Uterus (tissue), 3 donors: ENCODE measurements at regions not wholly inside any gene's neighbourhood (a gene's known extent, or its start where the extent isn't known, plus 50 kb on each side); places are given as distances from the start of the nearest gene placed in this dataset.

Source experiments
- DNase-seq, 2 donors: peaks; one replicate each; pipeline ENCODE4 v3.0.0-alpha.2; 2019 to 2020
- H3K27ac ChIP-seq, 2 donors: fragments of 200-600 bp; sonication (generic); 1 replicate in 1 of 2; 2 replicates in 1 of 2; pipeline ENCODE4 v1.5.1; 2016 to 2018
- H3K27me3 ChIP-seq, 2 donors: fragments of 200-600 bp; sonication (generic); one replicate each; pipeline ENCODE4 v1.5.1; 2018 to 2019; ENCODE audit warnings: control low read depth in 1 of 2
- H3K36me3 ChIP-seq, 2 donors: fragments of 200-600 bp; sonication (generic); one replicate each; pipeline ENCODE4 v1.5.1; 2019; ENCODE audit warnings: control low read depth in 1 of 2
- H3K4me1 ChIP-seq, 2 donors: fragments of 200-600 bp; sonication (generic); one replicate each; pipeline ENCODE4 v1.5.1; 2018 to 2019; ENCODE audit warnings: control low read depth in 1 of 2
- H3K4me3 ChIP-seq, 2 donors: fragments of 200-600 bp; sonication (generic); 1 replicate in 1 of 2; 2 replicates in 1 of 2; pipeline ENCODE4 v1.5.1; 2018 to 2019; ENCODE audit warnings: mild to moderate bottlenecking in 1 of 2
- H3K9me3 ChIP-seq, 2 donors: fragments of 200-600 bp; sonication (generic); one replicate each; pipeline ENCODE4 v1.5.1; 2019; ENCODE audit warnings: control low read depth in 1 of 2
- POLR2A ChIP-seq, 2 donors: fragments of 450-650 bp; IDR thresholded peaks; one replicate each; pipeline ENCODE4 v1.6.1; 2016; ENCODE audit warnings: antibody characterized with exemption in 2 of 2, mild to moderate bottlenecking in 1 of 2, moderate library complexity in 1 of 2
- intact Hi-C: fragments of 100-400 bp; cut with DNase I; formaldehyde crosslinking; loops from one replicate; pipeline ENCODE4 v1.15.1; 2023; ENCODE audit warnings: low total_unique reads
- TF ChIP-seq, protein P1 (sequence below), 4 experiments: fragments of 200-600 bp in 2 of 4; fragments of 450-650 bp in 2 of 4; sonication (generic) in 2 of 4; IDR thresholded peaks; one replicate each; pipeline ENCODE4 v1.5.1; 2016 to 2019; ENCODE audit warnings: antibody characterized with exemption in 4 of 4, mild to moderate bottlenecking in 2 of 4, moderate library complexity in 1 of 4
- donor health status: DM: yes; HTN: yes; CAD: no.

GRCh38 chr1:217077426-217077825 lies 354.2 kb upstream of the ESRRG start:
- no peaks in the 10 kb centered on the region for H3K4me1 ChIP-seq
- H3K36me3 ChIP-seq: no peaks in the 10 kb centered on the region
- no peaks in the 10 kb centered on the region for H3K9me3 ChIP-seq
- no peak for TF ChIP-seq POLR2A (IDR thresholded peaks at IDR 0.05)
- TF ChIP-seq, protein P1, sequence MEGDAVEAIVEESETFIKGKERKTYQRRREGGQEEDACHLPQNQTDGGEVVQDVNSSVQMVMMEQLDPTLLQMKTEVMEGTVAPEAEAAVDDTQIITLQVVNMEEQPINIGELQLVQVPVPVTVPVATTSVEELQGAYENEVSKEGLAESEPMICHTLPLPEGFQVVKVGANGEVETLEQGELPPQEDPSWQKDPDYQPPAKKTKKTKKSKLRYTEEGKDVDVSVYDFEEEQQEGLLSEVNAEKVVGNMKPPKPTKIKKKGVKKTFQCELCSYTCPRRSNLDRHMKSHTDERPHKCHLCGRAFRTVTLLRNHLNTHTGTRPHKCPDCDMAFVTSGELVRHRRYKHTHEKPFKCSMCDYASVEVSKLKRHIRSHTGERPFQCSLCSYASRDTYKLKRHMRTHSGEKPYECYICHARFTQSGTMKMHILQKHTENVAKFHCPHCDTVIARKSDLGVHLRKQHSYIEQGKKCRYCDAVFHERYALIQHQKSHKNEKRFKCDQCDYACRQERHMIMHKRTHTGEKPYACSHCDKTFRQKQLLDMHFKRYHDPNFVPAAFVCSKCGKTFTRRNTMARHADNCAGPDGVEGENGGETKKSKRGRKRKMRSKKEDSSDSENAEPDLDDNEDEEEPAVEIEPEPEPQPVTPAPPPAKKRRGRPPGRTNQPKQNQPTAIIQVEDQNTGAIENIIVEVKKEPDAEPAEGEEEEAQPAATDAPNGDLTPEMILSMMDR (IDR thresholded peaks at IDR 0.05): no peak
- intact Hi-C loops: no loop called here
- H3K27ac ChIP-seq: no peak overlapping the region
- no peaks in the 10 kb centered on the region for H3K27me3 ChIP-seq
- no peak overlapping the region for H3K4me3 ChIP-seq
- DNase-seq: no peak

GRCh38 chr1:217076902-217077301 lies 353.7 kb upstream of the ESRRG start:
- DNase-seq: no peak
- H3K4me1 ChIP-seq: no peaks in the 10 kb centered on the region
- H3K9me3 ChIP-seq: no peaks in the 10 kb centered on the region
- intact Hi-C loops: no loop called here
- H3K4me3 ChIP-seq: no peak overlapping the region
- H3K36me3 ChIP-seq: no peaks in the 10 kb centered on the region
- TF ChIP-seq, protein P1 (IDR thresholded peaks at IDR 0.05): no peak
- TF ChIP-seq POLR2A (IDR thresholded peaks at IDR 0.05): no peak
- H3K27ac ChIP-seq: no peak overlapping the region
- no peaks in the 10 kb centered on the region for H3K27me3 ChIP-seq

GRCh38 chr1:217072926-217073325 lies 349.7 kb upstream of the ESRRG start:
- intact Hi-C loops: no loop called here
- H3K27me3 ChIP-seq: no peaks in the 10 kb centered on the region
- no peaks in the 10 kb centered on the region for H3K36me3 ChIP-seq
- H3K4me1 ChIP-seq: no peaks in the 10 kb centered on the region
- DNase-seq: no peak
- no peak overlapping the region for H3K4me3 ChIP-seq
- H3K9me3 ChIP-seq: no peaks in the 10 kb centered on the region
- H3K27ac ChIP-seq: no peak overlapping the region
- TF ChIP-seq, protein P1 (IDR thresholded peaks at IDR 0.05): no peak
- no peak for TF ChIP-seq POLR2A (IDR thresholded peaks at IDR 0.05)

- Histone ChIP-seq H3K9me3 (no peaks in the 10 kb centered on the region), H3K27ac (no peak overlapping the region), H3K36me3 (no peaks in the 10 kb centered on the region), H3K27me3 (no peaks in the 10 kb centered on the region), H3K4me3 (no peak overlapping the region), H3K4me1 (no peaks in the 10 kb centered on the region)
- no peak for TF ChIP-seq POLR2A (IDR thresholded peaks at IDR 0.05)
- TF ChIP-seq, protein P1 (IDR thresholded peaks at IDR 0.05): no peak
- DNase-seq: no peak
- intact Hi-C loops: no loop called here
Measured at GRCh38 chr1:217067642-217068041, 344.4 kb upstream of the ESRRG start.

- no peaks in the 10 kb centered on the region for H3K9me3 ChIP-seq
- H3K27me3 ChIP-seq: no peaks in the 10 kb centered on the region
- H3K4me1 ChIP-seq: no peaks in the 10 kb centered on the region
- intact Hi-C loops: no loop called here
- TF ChIP-seq, protein P1 (IDR thresholded peaks at IDR 0.05): no peak
- no peak for TF ChIP-seq POLR2A (IDR thresholded peaks at IDR 0.05)
- DNase-seq: no peak
- no peak overlapping the region for H3K27ac ChIP-seq
- H3K4me3 ChIP-seq: no peak overlapping the region
- no peaks in the 10 kb centered on the region for H3K36me3 ChIP-seq
Measured at GRCh38 chr1:217066794-217067193, 343.6 kb upstream of the ESRRG start.
